AG04450 (cell line): ENCODE measurements at regions not wholly inside any gene's neighbourhood (a gene's known extent, or its start where the extent isn't known, plus 50 kb on each side); places are given as distances from the start of the nearest gene placed in this dataset. TPM values are rescaled to one million over a fixed set of nuclear protein-coding genes. Genes with fewer than 3 reads are reported as not detected.

ENCODE experiments used
- CTCF ChIA-PET: fragments of 300-600, 350-600 bp; formaldehyde crosslinking; extraction: SDS; loops from one replicate; lab custom pipeline; 2022; ENCODE audit warnings: antibody characterized with exemption, inconsistent platforms; lab: Charles Lee
- POLR2A ChIA-PET: fragments of 350-600 bp; formaldehyde crosslinking; extraction: SDS; loops from one replicate; lab custom pipeline; 2021; ENCODE audit warnings: antibody characterized with exemption, inconsistent platforms; lab: Yijun Ruan, JAX
- DNase-seq: peaks from one replicate; pipeline ENCODE4 v3.0.0-alpha.2; 2011; ENCODE audit warnings: low read depth, low spot score
- H3K27ac ChIP-seq: one replicate; pipeline ENCODE4 v1.5.1; 2012; ENCODE audit warnings: low read depth, low read length, control low read depth
- H3K27me3 ChIP-seq: one replicate; pipeline ENCODE4 v1.6.0; 2012; ENCODE audit warnings: low read length; ENCODE audit not compliant: control insufficient read depth, insufficient read depth
- H3K4me3 ChIP-seq: 2 replicates; pipeline ENCODE4 v1.5.1; 2011; ENCODE audit warnings: mild to moderate bottlenecking, low read depth, low read length, control low read depth
- H3K9me3 ChIP-seq: 2 replicates; pipeline ENCODE4 v1.5.1; 2012; ENCODE audit warnings: low read length; ENCODE audit not compliant: control insufficient read depth, insufficient read depth
- CTCF ChIP-seq: IDR thresholded peaks from 2 replicates; pipeline ENCODE4 v1.5.1; 2011; ENCODE audit warnings: low read depth, low read length, control low read depth, inconsistent platforms
- small RNA-seq: library from RNA; depleted of rRNA; stranded (forward); fragments of <200 nt; gene quantifications from one replicate; pipeline ENCODE3, GENCODE V24; 2012; ENCODE audit warnings: low read depth; ENCODE audit not compliant: insufficient read length

DNA sequence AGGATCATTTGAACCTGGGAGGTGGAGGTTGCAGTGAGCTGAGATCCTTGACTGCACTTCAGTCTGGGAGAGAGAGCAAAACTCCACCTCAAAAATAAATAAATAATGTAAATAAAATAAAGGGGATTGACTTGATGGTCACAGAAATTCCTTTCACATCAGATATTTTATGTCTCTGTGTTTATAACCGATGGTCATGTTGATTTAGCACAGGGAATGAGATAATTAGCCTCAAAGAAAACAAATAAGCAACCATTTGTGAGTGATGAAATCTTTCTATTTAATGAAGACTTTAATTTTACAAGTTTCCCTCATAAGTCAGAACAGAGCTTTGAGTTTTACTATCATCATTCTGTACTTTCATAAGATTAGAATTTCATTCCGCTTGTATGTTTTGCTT is 64.8 kb upstream of the NUPR2 start:
- POLR2A ChIA-PET = interaction anchor here (0.6 kb wide), 1 partner anchor 637 kb away, joined by 3 read pairs; no protein-coding TSS in a partner anchor
- H3K27me3 ChIP-seq = no peaks in the 10 kb centered on the region
- no peak overlapping the region for H3K4me3 ChIP-seq
- no peak overlapping the region for H3K27ac ChIP-seq
- CTCF ChIA-PET = no interaction called here
- peaks cover 6% of the 10 kb centered on the region; the same call in 1 of the 2 replicates for H3K9me3 ChIP-seq
- no peak for TF ChIP-seq CTCF
- no peak for DNase-seq

- Histone ChIP-seq H3K27ac (no peak overlapping the region), H3K27me3 (no peaks in the 10 kb centered on the region), H3K4me3 (no peak overlapping the region), H3K9me3 (peaks cover 18% of the 10 kb centered on the region)
- no peak for DNase-seq
- POLR2A ChIA-PET = no interaction called here
- no peak for TF ChIP-seq CTCF
- CTCF ChIA-PET = no interaction called here
Measured at GRCh38 chr7:56175771-56176170, 59.6 kb upstream of the NUPR2 start.

GRCh38 chr7:56174875-56175760 is 58.9 kb upstream of the NUPR2 start:
- no peak for DNase-seq
- Histone ChIP-seq H3K27ac (no peak overlapping the region), H3K4me3 (no peak overlapping the region), H3K27me3 (no peaks in the 10 kb centered on the region), H3K9me3 (peaks cover 18% of the 10 kb centered on the region)
- CTCF ChIA-PET = no interaction called here
- POLR2A ChIA-PET = no interaction called here
- no peak for TF ChIP-seq CTCF

DNA sequence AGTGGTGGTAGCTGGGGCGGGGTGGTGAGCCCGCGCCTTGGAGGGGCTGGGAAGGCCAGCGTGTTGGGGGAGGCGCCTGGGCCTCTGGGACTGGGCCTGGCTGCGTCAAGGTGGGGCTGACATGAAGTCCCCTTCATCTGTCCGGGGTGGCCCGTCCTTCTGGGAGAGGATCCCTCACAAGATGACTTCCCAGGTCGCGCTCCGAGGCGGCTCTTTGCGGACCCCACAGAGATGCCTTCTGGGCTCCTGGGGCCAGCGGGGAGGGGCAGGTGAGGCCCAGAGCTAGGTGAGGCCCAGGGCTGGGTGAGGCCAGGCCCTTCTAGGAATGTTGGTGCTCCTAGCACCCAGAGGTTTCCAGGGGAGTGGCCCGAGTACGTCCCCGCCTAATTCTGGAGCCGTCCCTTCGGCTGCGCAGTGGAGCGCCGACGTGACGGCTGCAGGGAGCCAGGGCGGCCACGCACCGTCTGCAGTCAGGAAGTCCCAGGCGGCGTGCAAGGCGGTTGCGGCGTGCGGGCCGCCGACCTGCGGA is 58.2 kb upstream of the NUPR2 start:
- ChIA-PET CTCF (no interaction called here), POLR2A (no interaction called here)

More for the DNA sequence above, 58.2 kb upstream of the NUPR2 start:
- DNase-seq = no peak
- H3K4me3 ChIP-seq = no peak overlapping the region
- H3K27ac ChIP-seq = no peak overlapping the region
- no peak for TF ChIP-seq CTCF
- H3K27me3 ChIP-seq = no peaks in the 10 kb centered on the region
- H3K9me3 ChIP-seq = peaks cover 15% of the 10 kb centered on the region

Small RNA genes in the stretch of these regions (small RNA-seq; reads per million reads assigned to genes)
- gene AC092447.9 = not detected
- gene RNU6-1052P = not detected
- gene RNU6-1335P = not detected
- not detected for gene SEPT14P24
